Psoas muscle (tissue), 7 donors: ENCODE measurements at regions not wholly inside any gene's neighbourhood (a gene's known extent, or its start where the extent isn't known, plus 50 kb on each side); places are given as distances from the start of the nearest gene placed in this dataset.

ENCODE experiments used
- ATAC-seq, 4 donors: fragments of 200-7000 bp; cut with Tn5 transposase; one replicate each; pipeline ENCODE4 v1.9.1; 2020; ENCODE audit warnings: moderate library complexity in 3 of 4, mild to moderate bottlenecking in 2 of 4
- DNase-seq, 2 donors: peaks; one replicate each; pipeline ENCODE4 v3.0.0-alpha.2; 2020
- H3K27ac ChIP-seq: fragments of 200-600 bp; one replicate; pipeline ENCODE4 v1.8.0; 2022
- H3K27me3 ChIP-seq, 3 donors: fragments of 200-600 bp in 1 of 3; one replicate each; pipeline versions ENCODE4 v1.6.1 to v1.8.0; 2013 to 2022; ENCODE audit warnings: low read length in 2 of 3, mild to moderate bottlenecking in 2 of 3, moderate library complexity in 1 of 3; ENCODE audit not compliant: insufficient read depth in 3 of 3
- H3K36me3 ChIP-seq, 2 donors: fragments of 200-600 bp in 1 of 2; one replicate each; pipeline versions ENCODE4 v1.6.1 to v1.8.0; 2013 to 2022; ENCODE audit warnings: low read depth in 1 of 2, mild to moderate bottlenecking in 1 of 2, moderate library complexity in 1 of 2; ENCODE audit not compliant: insufficient read depth in 1 of 2
- H3K4me1 ChIP-seq: fragments of 200-600 bp; one replicate; pipeline ENCODE4 v1.8.0; 2022
- H3K4me3 ChIP-seq: fragments of 200-600 bp; one replicate; pipeline ENCODE4 v1.8.0; 2022; ENCODE audit warnings: mild to moderate bottlenecking
- H3K9me3 ChIP-seq: fragments of 200-600 bp; one replicate; pipeline ENCODE4 v1.8.0; 2022
- WGBS, 3 donors: extraction: QIAGEN DNeasy Blood & Tissue Kit; methylation state at CpG; one replicate each; pipeline versions ENCODE4 v1.1.6 to v1.1.7; 2013; 5-methylcytosine and 5-hydroxymethylcytosine counted together
- intact Hi-C, 2 donors: fragments of 100-400 bp; cut with DNase I; formaldehyde crosslinking; loops; one replicate each; pipeline versions ENCODE4 v1.11.0 to v1.14.2; 2022
- TF ChIP-seq, protein P1 (sequence below): fragments of 200-600 bp; IDR thresholded peaks from one replicate; pipeline ENCODE4 v1.8.0; 2022; ENCODE audit warnings: antibody characterized with exemption
- donor health status: healthy with polysubstance abuse.
- donor health status: DM: no; HTN: no; CAD: no; lungs with moderate emphysema.
- donor health status: Bipolar disorder and iron deficiency.
- donor health status: healthy.
- donor health status: DM: yes; HTN: yes; CAD: no.
- donor health status: DM: no; HTN: no; CAD: no.
- donor health status: DM: yes; HTN: yes; CAD: no.

GRCh38 chr17:5798094-5798493 lies 213.8 kb upstream of the NLRP1 start:
- TF ChIP-seq, protein P1, sequence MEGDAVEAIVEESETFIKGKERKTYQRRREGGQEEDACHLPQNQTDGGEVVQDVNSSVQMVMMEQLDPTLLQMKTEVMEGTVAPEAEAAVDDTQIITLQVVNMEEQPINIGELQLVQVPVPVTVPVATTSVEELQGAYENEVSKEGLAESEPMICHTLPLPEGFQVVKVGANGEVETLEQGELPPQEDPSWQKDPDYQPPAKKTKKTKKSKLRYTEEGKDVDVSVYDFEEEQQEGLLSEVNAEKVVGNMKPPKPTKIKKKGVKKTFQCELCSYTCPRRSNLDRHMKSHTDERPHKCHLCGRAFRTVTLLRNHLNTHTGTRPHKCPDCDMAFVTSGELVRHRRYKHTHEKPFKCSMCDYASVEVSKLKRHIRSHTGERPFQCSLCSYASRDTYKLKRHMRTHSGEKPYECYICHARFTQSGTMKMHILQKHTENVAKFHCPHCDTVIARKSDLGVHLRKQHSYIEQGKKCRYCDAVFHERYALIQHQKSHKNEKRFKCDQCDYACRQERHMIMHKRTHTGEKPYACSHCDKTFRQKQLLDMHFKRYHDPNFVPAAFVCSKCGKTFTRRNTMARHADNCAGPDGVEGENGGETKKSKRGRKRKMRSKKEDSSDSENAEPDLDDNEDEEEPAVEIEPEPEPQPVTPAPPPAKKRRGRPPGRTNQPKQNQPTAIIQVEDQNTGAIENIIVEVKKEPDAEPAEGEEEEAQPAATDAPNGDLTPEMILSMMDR = no peak
- 63 to 66% (median 66%) methylated on average over 4 of the region's 4 CpGs for WGBS, 3 donors
- no peak overlapping the region for H3K4me3 ChIP-seq
- no peaks in the 10 kb centered on the region for H3K36me3 ChIP-seq
- intact Hi-C loops = no loop called here
- peaks cover 0 to 4% (median 0%) of the 10 kb centered on the region in 3 donors for H3K27me3 ChIP-seq
- no peak for ATAC-seq
- H3K9me3 ChIP-seq = peaks cover under 1% of the 10 kb centered on the region
- no peak for DNase-seq
- H3K4me1 ChIP-seq = no peaks in the 10 kb centered on the region
- no peak overlapping the region for H3K27ac ChIP-seq

GRCh38 chr17:5800131-5800530 lies 215.8 kb upstream of the NLRP1 start:
- peaks cover 0 to 4% (median 0%) of the 10 kb centered on the region in 3 donors for H3K27me3 ChIP-seq
- intact Hi-C loops = no loop called here
- TF ChIP-seq, protein P1 = no peak
- H3K4me1 ChIP-seq = no peaks in the 10 kb centered on the region
- DNase-seq = no peak
- ATAC-seq = no peak
- WGBS, 3 donors = 42 to 51% (median 44%) methylated on average over 9 of the region's 9 CpGs
- no peaks in the 10 kb centered on the region for H3K9me3 ChIP-seq
- H3K36me3 ChIP-seq = no peaks in the 10 kb centered on the region
- no peak overlapping the region for H3K4me3 ChIP-seq
- H3K27ac ChIP-seq = no peak overlapping the region

DNA sequence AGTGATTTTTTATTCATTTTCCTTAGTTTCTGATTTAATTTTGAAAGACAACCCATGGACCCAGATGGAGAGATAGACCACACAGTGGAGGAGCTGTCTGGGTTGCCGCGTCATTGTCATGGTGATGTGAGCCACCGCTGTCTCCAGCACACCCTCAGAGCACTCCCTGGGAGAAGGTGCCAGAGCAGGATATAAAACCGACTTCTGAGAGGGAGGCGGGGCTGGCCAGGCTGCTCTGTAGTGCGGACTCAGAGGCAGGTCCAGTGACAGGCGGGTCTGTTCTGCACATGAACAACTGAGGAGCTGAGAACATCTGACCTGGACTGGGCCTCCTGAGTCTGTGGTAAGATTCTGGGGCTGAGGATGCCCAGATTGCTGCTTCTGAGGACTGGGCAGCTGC lies 216.3 kb upstream of the NLRP1 start:
- H3K9me3 ChIP-seq = no peaks in the 10 kb centered on the region
- H3K4me1 ChIP-seq = no peaks in the 10 kb centered on the region
- no peak overlapping the region for H3K27ac ChIP-seq
- peaks cover 0 to 4% (median 0%) of the 10 kb centered on the region in 3 donors for H3K27me3 ChIP-seq
- DNase-seq (no peak), ATAC-seq (no peak)
- H3K4me3 ChIP-seq = no peak overlapping the region
- TF ChIP-seq, protein P1 = no peak
- H3K36me3 ChIP-seq = no peaks in the 10 kb centered on the region
- 37 to 45% (median 43%) methylated on average over 7 of the region's 7 CpGs for WGBS, 3 donors
- intact Hi-C loops = no loop called here

- 40 to 58% (median 44%) methylated on average over 5 of the region's 5 CpGs for WGBS, 3 donors
- no peak overlapping the region for H3K27ac ChIP-seq
- peaks cover 0 to 1% (median 0%) of the 10 kb centered on the region in 3 donors for H3K27me3 ChIP-seq
- ATAC-seq = no peak
- TF ChIP-seq, protein P1 = no peak
- H3K9me3 ChIP-seq = no peaks in the 10 kb centered on the region
- intact Hi-C loops = no loop called here
- H3K4me1 ChIP-seq = no peaks in the 10 kb centered on the region
- DNase-seq = no peak
- no peak overlapping the region for H3K4me3 ChIP-seq
- H3K36me3 ChIP-seq = no peaks in the 10 kb centered on the region
These were observed 219.9 kb upstream of the NLRP1 start for GRCh38 chr17:5804251-5804650.

DNA sequence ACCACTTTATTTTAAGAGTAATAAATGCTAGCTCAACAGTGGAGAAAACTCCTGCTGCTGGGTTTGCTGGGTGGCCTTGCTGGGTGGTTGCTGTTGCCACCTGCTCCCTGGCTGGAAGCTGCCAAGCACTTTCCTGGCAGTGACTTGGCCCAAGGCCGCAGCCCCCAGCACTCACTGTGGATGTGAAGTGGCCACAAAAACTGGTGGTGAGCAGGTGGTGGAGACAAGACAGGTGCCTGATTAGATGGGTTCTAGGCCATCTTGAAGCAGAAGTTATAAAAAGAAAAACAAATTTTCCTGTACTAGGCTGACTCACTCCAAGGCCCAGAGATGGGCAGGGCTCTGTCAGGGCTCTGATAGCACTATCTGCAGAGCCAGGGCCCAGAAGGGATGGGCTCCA lies 224.7 kb upstream of the NLRP1 start:
- WGBS, 3 donors = 35 to 56% (median 47%) methylated on average over 1 of the region's 1 CpG

More for the DNA sequence above, 224.7 kb upstream of the NLRP1 start:
- Histone ChIP-seq H3K27me3 (no peaks in the 10 kb centered on the region), H3K4me3 (no peak overlapping the region), H3K36me3 (no peaks in the 10 kb centered on the region), H3K27ac (no peak overlapping the region), H3K9me3 (peaks cover 4% of the 10 kb centered on the region), H3K4me1 (no peaks in the 10 kb centered on the region)
- DNase-seq (no peak), ATAC-seq (peak in 2 of 4 donors; percentile 36 to 47)
- TF ChIP-seq, protein P1 = no peak
- intact Hi-C loops = no loop called here
